HepG2 (cell line): ENCODE measurements at regions not wholly inside any gene's neighbourhood (a gene's known extent, or its start where the extent isn't known, plus 50 kb on each side); places are given as distances from the start of the nearest gene placed in this dataset.

ENCODE experiments used
- ATAC-seq: fragments of 200-7000 bp; cut with Tn5 transposase; 3 replicates; pipeline ENCODE4 v1.9.1; 2020; ENCODE audit warnings: mild to moderate bottlenecking, moderate library complexity
- BruUV-seq: library from RNA; stranded (reverse); fragments of 400-500 nt; replicated peaks from 2 replicates; lab custom pipeline; 2021; lab: Mats Ljungman, UMichigan
- CTCF ChIA-PET: fragments of 300-600 bp; formaldehyde crosslinking; extraction: SDS; loops from one replicate; lab custom pipeline; 2021; ENCODE audit warnings: low total read pairs, inconsistent platforms, low intra/inter-chr PET ratio; lab: Yijun Ruan, JAX
- POLR2A ChIA-PET: fragments of 350-600 bp; sonication (Branson Sonifier 250); formaldehyde crosslinking; loops from one replicate; lab custom pipeline; 2020; ENCODE audit warnings: antibody characterized with exemption, inconsistent platforms; lab: Yijun Ruan, JAX
- DNase-seq: peaks from one replicate; pipeline ENCODE4 v3.0.0-alpha.2; 2015; ENCODE audit warnings: low spot score
- FAIRE-seq: peaks from 3 replicates; lab custom pipeline; 2011; peaks lifted over from hg19 to GRCh38; lab: Jason Lieb, UNC
- H2AFZ ChIP-seq: one replicate; pipeline ENCODE4 v1.6.1; 2011; ENCODE audit warnings: low read length, inconsistent platforms
- H3K27ac ChIP-seq: fragments of 300-600 bp; 3 replicates; pipeline ENCODE4 v1.8.0; 2011; ENCODE audit warnings: mixed run types, mild to moderate bottlenecking, mixed read lengths, low read length, inconsistent platforms; ENCODE audit not compliant: insufficient read depth; ENCODE audit errors: extremely low read length
- H3K27me3 ChIP-seq, 2 experiments: fragments of 200-600 bp in 1 of 2; 2 replicates in 1 of 2; 3 replicates in 1 of 2; pipeline versions ENCODE4 v1.6.0 to v1.8.0; 2011; ENCODE audit warnings: low read length in 2 of 2, mild to moderate bottlenecking in 2 of 2, moderate library complexity in 2 of 2, inconsistent platforms in 1 of 2; ENCODE audit not compliant: insufficient read depth in 2 of 2, control insufficient read depth in 1 of 2
- H3K36me3 ChIP-seq, 2 experiments: fragments of 200-600 bp in 1 of 2; replicated peaks in 1 of 2; 2 replicates in 1 of 2; 3 replicates in 1 of 2; pipeline versions ENCODE4 v1.5.1 to v1.8.0; 2011; ENCODE audit warnings: low read length in 2 of 2, inconsistent platforms in 1 of 2; ENCODE audit not compliant: insufficient read depth in 2 of 2, control insufficient read depth in 1 of 2
- H3K4me1 ChIP-seq: 2 replicates; pipeline ENCODE4 v1.5.1; 2012; ENCODE audit warnings: low read length, inconsistent platforms; ENCODE audit not compliant: insufficient read depth
- H3K4me2 ChIP-seq: 2 replicates; pipeline ENCODE4 v1.6.0; 2011; ENCODE audit warnings: low read depth, low read length, inconsistent platforms
- H3K4me3 ChIP-seq, 3 experiments: fragments of 200-600 bp in 1 of 3; sonication (generic), shearing (Covaris generic) in 1 of 3; replicated peaks in 1 of 3; 2 replicates each; pipeline ENCODE4 v1.5.1; 2011 to 2016; ENCODE audit warnings: low read length in 3 of 3, inconsistent platforms in 2 of 3, low read depth in 2 of 3, mild to moderate bottlenecking in 2 of 3, control low read depth in 1 of 3, mixed read lengths in 1 of 3; ENCODE audit not compliant: insufficient read depth in 1 of 3
- H3K79me2 ChIP-seq: one replicate; pipeline ENCODE4 v1.6.1; 2011; ENCODE audit warnings: low read length, inconsistent platforms; ENCODE audit not compliant: insufficient read depth
- H3K9ac ChIP-seq: 2 replicates; pipeline ENCODE4 v1.6.0; 2011; ENCODE audit warnings: mild to moderate bottlenecking, low read depth, low read length, inconsistent platforms; ENCODE audit not compliant: insufficient read depth
- H3K9me3 ChIP-seq: 2 replicates; pipeline ENCODE4 v1.5.1; 2012; ENCODE audit warnings: mild to moderate bottlenecking, low read length
- H4K20me1 ChIP-seq: 2 replicates; pipeline ENCODE4 v1.6.0; 2011; ENCODE audit warnings: inconsistent platforms, mild to moderate bottlenecking, low read length, moderate library complexity; ENCODE audit not compliant: insufficient read depth
- CHCHD3 ChIP-seq: sonication (generic); formaldehyde crosslinking; IDR thresholded peaks from 2 replicates; pipeline ENCODE4 v1.8.0; 2022; ENCODE audit warnings: mild to moderate bottlenecking, missing genetic modification reagents, moderate library complexity
- DR1 ChIP-seq: sonication (generic); formaldehyde crosslinking; IDR thresholded peaks from 2 replicates; pipeline ENCODE4 v1.8.0; 2021; ENCODE audit warnings: mild to moderate bottlenecking, missing genetic modification reagents, inconsistent platforms
- ELF4 ChIP-seq: sonication (generic); formaldehyde crosslinking; IDR thresholded peaks from 2 replicates; pipeline ENCODE4 v1.5.0; 2020; ENCODE audit warnings: missing genetic modification reagents, mild to moderate bottlenecking, moderate library complexity, borderline replicate concordance
- GABPA ChIP-seq, 2 experiments: IDR thresholded peaks; 2 replicates each; pipeline ENCODE4 v1.6.1; 2011 to 2016; ENCODE audit warnings: low read depth in 2 of 2, low read length in 1 of 2, missing biosample characterization in 1 of 2, missing genetic modification characterization in 1 of 2
- GLI4 ChIP-seq: sonication (generic); formaldehyde crosslinking; IDR thresholded peaks from 2 replicates; pipeline ENCODE4 v1.5.1; 2020; ENCODE audit warnings: missing genetic modification reagents, mild to moderate bottlenecking, moderate library complexity, borderline replicate concordance
- HNF4A ChIP-seq: sonication (generic); formaldehyde crosslinking; IDR thresholded peaks from 2 replicates; pipeline ENCODE4 v1.4.0; 2020; ENCODE audit warnings: missing genetic modification reagents
- NCOA1 ChIP-seq: sonication (generic); formaldehyde crosslinking; IDR thresholded peaks from 2 replicates; pipeline ENCODE4 v1.9.0; 2021; ENCODE audit warnings: missing genetic modification reagents
- NR3C1 ChIP-seq: sonication (generic); formaldehyde crosslinking; IDR thresholded peaks from 2 replicates; pipeline ENCODE4 v1.4.0; 2020; ENCODE audit warnings: missing genetic modification reagents
- NRL ChIP-seq: sonication (generic); formaldehyde crosslinking; IDR thresholded peaks from 2 replicates; pipeline ENCODE4 v1.5.0; 2020; ENCODE audit warnings: missing genetic modification reagents, mild to moderate bottlenecking, moderate library complexity, borderline replicate concordance
- SRSF1 ChIP-seq: fragments of 200-400 bp; formaldehyde crosslinking; optimal IDR thresholded peaks from 2 replicates; pipeline ENCODE3; 2017; ENCODE audit warnings: mild to moderate bottlenecking, low read depth, low read length, moderate library complexity
- SSRP1 ChIP-seq: IDR thresholded peaks from 2 replicates; pipeline ENCODE4 v1.6.1; 2016; ENCODE audit warnings: control low read depth
- U2AF2 ChIP-seq: fragments of 200-400 bp; formaldehyde crosslinking; IDR thresholded peaks from 2 replicates; pipeline ENCODE4 v1.6.1; 2017; ENCODE audit warnings: low read depth, mild to moderate bottlenecking, low read length
- YEATS4 ChIP-seq: sonication (generic); formaldehyde crosslinking; IDR thresholded peaks from 2 replicates; pipeline ENCODE4 v1.4.0; 2020; ENCODE audit warnings: missing genetic modification reagents, borderline replicate concordance
- ZBTB7B ChIP-seq: sonication (generic); formaldehyde crosslinking; IDR thresholded peaks from 2 replicates; pipeline ENCODE4 v1.4.0; 2020; ENCODE audit warnings: missing genetic modification reagents
- ZNF234 ChIP-seq: sonication (generic); formaldehyde crosslinking; conservative IDR thresholded peaks from 2 replicates; pipeline ENCODE4 v1.5.1; 2020; ENCODE audit warnings: mild to moderate bottlenecking, missing genetic modification reagents
- ZNF33A ChIP-seq: sonication (generic); formaldehyde crosslinking; IDR thresholded peaks from 2 replicates; pipeline ENCODE4 v1.5.1; 2020; ENCODE audit warnings: missing genetic modification reagents, mild to moderate bottlenecking, moderate library complexity, borderline replicate concordance
- ZNF547 ChIP-seq: sonication (generic); formaldehyde crosslinking; IDR thresholded peaks from 2 replicates; pipeline ENCODE4 v1.5.1; 2020; ENCODE audit warnings: mild to moderate bottlenecking, missing genetic modification reagents
- ZNF775 ChIP-seq: sonication (generic); formaldehyde crosslinking; IDR thresholded peaks from 2 replicates; pipeline ENCODE4 v1.4.0; 2020; ENCODE audit warnings: missing genetic modification reagents, mild to moderate bottlenecking, moderate library complexity, borderline replicate concordance
- ZSCAN12 ChIP-seq: sonication (generic); formaldehyde crosslinking; IDR thresholded peaks from 2 replicates; pipeline ENCODE4 v1.9.0; 2021; ENCODE audit warnings: mild to moderate bottlenecking, missing genetic modification reagents
- WGBS: methylation state at CpG from one replicate; pipeline ENCODE4 v1.1.6; 2017; ENCODE audit warnings: low lambda C conversion rate; 5-methylcytosine and 5-hydroxymethylcytosine counted together
- in situ Hi-C: cut with HindIII; loops from 2 replicates; pipeline ENCODE4 v1.10.0; 2017; ENCODE audit warnings: low pct_unique_long_range_greater_than_20kb; ENCODE audit not compliant: extremely low pct_ligation_motif_present
- intact Hi-C: fragments of 100-400 bp; cut with micrococcal nuclease; formaldehyde crosslinking; loops from one replicate; pipeline ENCODE4 v1.10.0; 2022; ENCODE audit not compliant: unreplicated experiment
- TF ChIP-seq, protein P1 (sequence below): sonication (generic); formaldehyde crosslinking; conservative IDR thresholded peaks from 2 replicates; pipeline ENCODE4 v1.4.0; 2020; ENCODE audit warnings: missing genetic modification reagents
- TF ChIP-seq, protein P2 (sequence below): sonication (generic); formaldehyde crosslinking; IDR thresholded peaks from 2 replicates; pipeline ENCODE4 v1.4.0; 2020; ENCODE audit warnings: missing genetic modification reagents, low read depth, mild to moderate bottlenecking, borderline replicate concordance
- TF ChIP-seq, protein P3 (sequence below): sonication (generic); formaldehyde crosslinking; IDR thresholded peaks from 2 replicates; pipeline ENCODE4 v1.9.0; 2022; ENCODE audit warnings: missing genetic modification reagents, mild to moderate bottlenecking, borderline replicate concordance

DNA sequence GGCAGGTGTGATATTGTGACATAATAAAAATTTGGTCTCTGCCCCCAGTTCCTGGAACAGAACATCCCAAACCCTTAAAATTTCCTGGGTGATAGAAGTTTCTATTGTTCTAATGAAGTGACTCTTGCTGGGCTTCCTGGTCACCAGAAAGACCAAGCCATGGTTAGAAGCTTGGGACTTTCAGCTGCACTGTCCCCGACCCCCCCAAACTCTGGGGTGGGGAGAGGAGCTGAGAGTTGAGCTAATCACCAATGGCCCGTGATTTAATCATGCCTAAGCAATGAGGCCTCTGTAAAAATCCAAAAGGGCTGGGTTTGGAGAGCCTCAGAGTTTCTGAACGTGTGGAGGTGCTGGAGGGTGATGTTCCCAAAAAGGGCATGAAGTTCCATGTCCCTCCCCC is 54.8 kb upstream of the FTH1 start (continued):
- TF ChIP-seq ZBTB7B (CRISPR knock-in tag) (no peak), U2AF2 (no peak), GABPA (IDR thresholded peaks at IDR 0.05; ENCODE audit: low read depth, low read length) (no peak), GABPA (CRISPR knock-in tag; IDR thresholded peaks at IDR 0.05; ENCODE audit: low read depth) (no peak), GLI4 (CRISPR knock-in tag) (no peak), ELF4 (CRISPR knock-in tag) (no peak), YEATS4 (no peak)
- TF ChIP-seq, protein P1, sequence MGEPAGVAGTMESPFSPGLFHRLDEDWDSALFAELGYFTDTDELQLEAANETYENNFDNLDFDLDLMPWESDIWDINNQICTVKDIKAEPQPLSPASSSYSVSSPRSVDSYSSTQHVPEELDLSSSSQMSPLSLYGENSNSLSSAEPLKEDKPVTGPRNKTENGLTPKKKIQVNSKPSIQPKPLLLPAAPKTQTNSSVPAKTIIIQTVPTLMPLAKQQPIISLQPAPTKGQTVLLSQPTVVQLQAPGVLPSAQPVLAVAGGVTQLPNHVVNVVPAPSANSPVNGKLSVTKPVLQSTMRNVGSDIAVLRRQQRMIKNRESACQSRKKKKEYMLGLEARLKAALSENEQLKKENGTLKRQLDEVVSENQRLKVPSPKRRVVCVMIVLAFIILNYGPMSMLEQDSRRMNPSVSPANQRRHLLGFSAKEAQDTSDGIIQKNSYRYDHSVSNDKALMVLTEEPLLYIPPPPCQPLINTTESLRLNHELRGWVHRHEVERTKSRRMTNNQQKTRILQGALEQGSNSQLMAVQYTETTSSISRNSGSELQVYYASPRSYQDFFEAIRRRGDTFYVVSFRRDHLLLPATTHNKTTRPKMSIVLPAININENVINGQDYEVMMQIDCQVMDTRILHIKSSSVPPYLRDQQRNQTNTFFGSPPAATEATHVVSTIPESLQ, result no peak
- TF ChIP-seq, protein P2, sequence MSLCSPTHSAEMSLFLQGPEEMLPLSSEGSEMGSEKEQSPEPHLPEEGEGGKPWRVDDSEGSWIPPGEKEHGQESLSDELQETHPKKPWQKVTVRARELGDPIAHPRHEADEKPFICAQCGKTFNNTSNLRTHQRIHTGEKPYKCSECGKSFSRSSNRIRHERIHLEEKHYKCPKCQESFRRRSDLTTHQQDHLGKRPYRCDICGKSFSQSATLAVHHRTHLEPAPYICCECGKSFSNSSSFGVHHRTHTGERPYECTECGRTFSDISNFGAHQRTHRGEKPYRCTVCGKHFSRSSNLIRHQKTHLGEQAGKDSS (CRISPR knock-in tag), result no peak

DNA sequence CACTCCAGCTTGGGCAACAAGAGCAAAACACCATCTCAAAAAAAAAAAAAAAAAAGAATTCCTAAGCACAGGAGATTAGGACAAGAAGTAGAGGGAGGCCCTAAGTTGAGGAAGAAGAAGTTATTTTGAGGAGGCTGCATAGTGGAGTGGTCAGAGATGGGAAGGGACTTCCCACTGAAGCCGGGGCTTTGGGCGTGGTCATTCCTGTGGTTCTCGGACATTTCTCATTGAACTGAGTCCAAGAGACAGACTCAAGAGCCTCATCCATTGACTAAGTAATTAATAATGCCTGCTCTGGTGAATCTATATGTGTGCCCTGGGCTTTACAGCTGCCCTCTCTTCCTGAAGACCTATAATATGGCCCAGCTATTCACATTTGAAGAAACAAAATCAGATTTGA is 53.2 kb upstream of the FTH1 start:
- BruUV-seq, result no TSS peak
- no peak for DNase-seq
- no peak for TF ChIP-seq ZNF33A
- no peak for TF ChIP-seq ZNF775
- TF ChIP-seq, protein P3, sequence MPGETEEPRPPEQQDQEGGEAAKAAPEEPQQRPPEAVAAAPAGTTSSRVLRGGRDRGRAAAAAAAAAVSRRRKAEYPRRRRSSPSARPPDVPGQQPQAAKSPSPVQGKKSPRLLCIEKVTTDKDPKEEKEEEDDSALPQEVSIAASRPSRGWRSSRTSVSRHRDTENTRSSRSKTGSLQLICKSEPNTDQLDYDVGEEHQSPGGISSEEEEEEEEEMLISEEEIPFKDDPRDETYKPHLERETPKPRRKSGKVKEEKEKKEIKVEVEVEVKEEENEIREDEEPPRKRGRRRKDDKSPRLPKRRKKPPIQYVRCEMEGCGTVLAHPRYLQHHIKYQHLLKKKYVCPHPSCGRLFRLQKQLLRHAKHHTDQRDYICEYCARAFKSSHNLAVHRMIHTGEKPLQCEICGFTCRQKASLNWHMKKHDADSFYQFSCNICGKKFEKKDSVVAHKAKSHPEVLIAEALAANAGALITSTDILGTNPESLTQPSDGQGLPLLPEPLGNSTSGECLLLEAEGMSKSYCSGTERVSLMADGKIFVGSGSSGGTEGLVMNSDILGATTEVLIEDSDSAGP (CRISPR knock-in tag), result no peak
- no peak for TF ChIP-seq SRSF1
- TF ChIP-seq NRL (CRISPR knock-in tag), result no peak
- no peak for TF ChIP-seq ZNF547 (CRISPR knock-in tag)
- TF ChIP-seq NCOA1 (CRISPR knock-in tag), result no peak
- no peak for TF ChIP-seq ZNF234 (CRISPR knock-in tag)
- no peak for TF ChIP-seq DR1
- no peak for TF ChIP-seq CHCHD3 (CRISPR knock-in tag)
- no peak for TF ChIP-seq HNF4A
- no peak for TF ChIP-seq ZSCAN12 (CRISPR knock-in tag)
- no peak for TF ChIP-seq SSRP1 (CRISPR knock-in tag)
- no peak for TF ChIP-seq NR3C1

More for the DNA sequence above, 53.2 kb upstream of the FTH1 start:
- intact Hi-C loops, result no loop called here
- Histone ChIP-seq H3K27me3 (no peaks in the 10 kb centered on the region), H4K20me1 (no peaks in the 10 kb centered on the region), H3K9me3 (peaks cover 9% of the 10 kb centered on the region), H3K36me3 (no peaks in the 10 kb centered on the region), H3K4me3 (no peak overlapping the region), H3K79me2 (no peaks in the 10 kb centered on the region), H3K4me2 (no peak overlapping the region), H3K4me1 (peaks cover 73% of the 10 kb centered on the region), H3K27ac (no peak overlapping the region), H2AFZ (no peak overlapping the region), H3K9ac (no peak overlapping the region)
- POLR2A ChIA-PET, result interaction anchor here (1.7 kb wide), 1 partner anchor 19 kb away, joined by 4 read pairs; no protein-coding TSS in a partner anchor
- WGBS, result 89% methylated on average over 3 of the region's 3 CpGs
- in situ Hi-C loops, result no loop called here
- CTCF ChIA-PET, result no interaction called here
- ATAC-seq (no peak), FAIRE-seq (no peak)
